ENCODE measurements at regions not wholly inside any gene's neighbourhood (a gene's known extent, or its start where the extent isn't known, plus 50 kb on each side); places are given as distances from the start of the nearest gene placed in this dataset.

DNA sequence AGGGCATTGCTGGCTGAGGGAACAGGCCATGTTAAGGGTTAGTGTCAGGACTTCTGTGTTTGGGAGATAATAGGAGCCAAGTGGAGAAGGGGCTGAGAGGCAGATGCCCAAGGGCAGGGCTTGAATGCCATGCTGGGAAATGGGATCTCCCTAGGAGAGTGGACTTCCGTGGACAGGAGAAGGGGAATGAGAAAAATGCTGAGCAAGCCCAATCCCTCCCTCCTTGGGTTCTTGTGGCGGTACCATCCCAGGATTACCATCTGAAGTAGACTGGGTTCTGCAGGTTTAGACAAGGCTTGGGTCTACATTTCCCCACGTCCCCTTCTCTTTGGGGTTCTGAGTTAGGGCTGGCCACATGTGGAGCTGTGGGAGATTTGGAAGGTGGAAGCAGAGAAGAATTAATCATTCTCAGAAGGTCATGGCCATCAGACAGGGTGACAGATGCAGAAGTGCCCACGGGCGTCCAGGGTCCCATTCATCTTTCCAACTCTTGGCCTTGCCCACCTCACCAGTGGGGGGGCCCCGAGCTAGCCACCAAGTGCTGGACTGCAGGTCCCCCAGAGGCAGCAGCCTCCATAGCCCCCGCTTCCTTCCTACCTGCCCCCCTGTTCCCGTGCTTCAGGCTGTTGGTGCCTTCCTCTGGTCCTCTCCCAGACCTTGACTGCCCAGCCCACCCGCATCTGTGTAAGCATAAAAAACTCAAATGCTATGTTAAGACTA lies 354.8 kb downstream of the RPS24 start:
- Histone ChIP-seq H3K4me1 (peaks cover 12% of the 10 kb centered on the region), H3K27me3 (ENCODE audit: low read depth) (no peaks in the 10 kb centered on the region), H3K36me3 (no peaks in the 10 kb centered on the region), H3K27ac (replicated peaks) (no peak overlapping the region), H3K9me3 (replicated peaks) (no peaks in the 10 kb centered on the region), H3K4me3 (no peak overlapping the region)
- intact Hi-C loops (cut with micrococcal nuclease): no loop called here
- TF ChIP-seq, protein P1, sequence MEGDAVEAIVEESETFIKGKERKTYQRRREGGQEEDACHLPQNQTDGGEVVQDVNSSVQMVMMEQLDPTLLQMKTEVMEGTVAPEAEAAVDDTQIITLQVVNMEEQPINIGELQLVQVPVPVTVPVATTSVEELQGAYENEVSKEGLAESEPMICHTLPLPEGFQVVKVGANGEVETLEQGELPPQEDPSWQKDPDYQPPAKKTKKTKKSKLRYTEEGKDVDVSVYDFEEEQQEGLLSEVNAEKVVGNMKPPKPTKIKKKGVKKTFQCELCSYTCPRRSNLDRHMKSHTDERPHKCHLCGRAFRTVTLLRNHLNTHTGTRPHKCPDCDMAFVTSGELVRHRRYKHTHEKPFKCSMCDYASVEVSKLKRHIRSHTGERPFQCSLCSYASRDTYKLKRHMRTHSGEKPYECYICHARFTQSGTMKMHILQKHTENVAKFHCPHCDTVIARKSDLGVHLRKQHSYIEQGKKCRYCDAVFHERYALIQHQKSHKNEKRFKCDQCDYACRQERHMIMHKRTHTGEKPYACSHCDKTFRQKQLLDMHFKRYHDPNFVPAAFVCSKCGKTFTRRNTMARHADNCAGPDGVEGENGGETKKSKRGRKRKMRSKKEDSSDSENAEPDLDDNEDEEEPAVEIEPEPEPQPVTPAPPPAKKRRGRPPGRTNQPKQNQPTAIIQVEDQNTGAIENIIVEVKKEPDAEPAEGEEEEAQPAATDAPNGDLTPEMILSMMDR (IDR thresholded peaks at IDR 0.05; ENCODE audit: borderline replicate concordance): no peak
- DNase-seq: no peak

- no peak overlapping the region for H3K4me3 ChIP-seq
- no peak overlapping the region for H3K27ac ChIP-seq (replicated peaks)
- TF ChIP-seq, protein P1 (IDR thresholded peaks at IDR 0.05; ENCODE audit: borderline replicate concordance): no peak
- intact Hi-C loops (cut with micrococcal nuclease): no loop called here
- H3K27me3 ChIP-seq (ENCODE audit: low read depth): no peaks in the 10 kb centered on the region
- H3K4me1 ChIP-seq: peaks cover 20% of the 10 kb centered on the region
- H3K36me3 ChIP-seq: no peaks in the 10 kb centered on the region
- H3K9me3 ChIP-seq (replicated peaks): no peaks in the 10 kb centered on the region
- DNase-seq: peak; percentile 44
Observed at GRCh38 chr10:78389419-78389818, 355.8 kb downstream of the RPS24 start.

DNA sequence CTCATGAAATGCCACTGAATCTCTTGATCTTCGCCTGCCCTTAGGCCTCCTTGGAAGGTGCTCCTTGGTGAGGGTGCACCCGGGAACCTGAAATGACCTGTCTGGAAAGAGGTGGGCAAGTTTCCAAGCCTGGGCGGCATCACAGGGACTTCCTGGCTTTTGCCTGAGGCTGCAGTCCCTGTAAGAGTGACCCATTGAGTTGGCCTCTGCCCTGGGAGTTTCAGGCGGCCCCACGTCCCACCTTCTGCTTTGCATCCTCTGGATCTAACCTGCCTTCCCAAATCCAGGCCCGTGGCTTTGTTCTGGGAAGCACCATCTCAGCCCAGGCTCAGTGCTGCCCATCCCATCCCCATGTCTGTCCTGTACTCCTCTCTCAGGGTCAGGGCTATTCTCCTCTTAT lies 356.4 kb downstream of the RPS24 start:
- TF ChIP-seq, protein P1 (IDR thresholded peaks at IDR 0.05; ENCODE audit: borderline replicate concordance): no peak
- Histone ChIP-seq H3K4me3 (no peak overlapping the region), H3K36me3 (no peaks in the 10 kb centered on the region), H3K9me3 (replicated peaks) (no peaks in the 10 kb centered on the region), H3K4me1 (peaks cover 20% of the 10 kb centered on the region), H3K27me3 (ENCODE audit: low read depth) (no peaks in the 10 kb centered on the region), H3K27ac (replicated peaks) (no peak overlapping the region)
- intact Hi-C loops (cut with micrococcal nuclease): no loop called here
- DNase-seq: no peak

GRCh38 chr10:78390817-78391216 lies 357.2 kb downstream of the RPS24 start:
- no peaks in the 10 kb centered on the region for H3K9me3 ChIP-seq (replicated peaks)
- H3K4me3 ChIP-seq: no peak overlapping the region
- TF ChIP-seq, protein P1 (IDR thresholded peaks at IDR 0.05; ENCODE audit: borderline replicate concordance): no peak
- no peaks in the 10 kb centered on the region for H3K36me3 ChIP-seq
- H3K27me3 ChIP-seq (ENCODE audit: low read depth): no peaks in the 10 kb centered on the region
- no peak for DNase-seq
- H3K27ac ChIP-seq (replicated peaks): no peak overlapping the region
- H3K4me1 ChIP-seq: peaks cover 20% of the 10 kb centered on the region
- intact Hi-C loops (cut with micrococcal nuclease): no loop called here

GRCh38 chr10:78391585-78391984 lies 357.9 kb downstream of the RPS24 start:
- intact Hi-C loops (cut with micrococcal nuclease): no loop called here
- no peaks in the 10 kb centered on the region for H3K27me3 ChIP-seq (ENCODE audit: low read depth)
- no peak overlapping the region for H3K4me3 ChIP-seq
- H3K27ac ChIP-seq (replicated peaks): no peak overlapping the region
- H3K36me3 ChIP-seq: no peaks in the 10 kb centered on the region
- no peaks in the 10 kb centered on the region for H3K9me3 ChIP-seq (replicated peaks)
- no peak for DNase-seq
- peaks cover 20% of the 10 kb centered on the region for H3K4me1 ChIP-seq
- TF ChIP-seq, protein P1 (IDR thresholded peaks at IDR 0.05; ENCODE audit: borderline replicate concordance): no peak
